LHCN-M2 (cell line): ENCODE measurements at regions not wholly inside any gene's neighbourhood (a gene's known extent, or its start where the extent isn't known, plus 50 kb on each side); places are given as distances from the start of the nearest gene placed in this dataset.

Experiments used
- DNase-seq: peaks from one replicate; pipeline ENCODE4 v3.0.0-alpha.2; 2012; ENCODE audit warnings: low read depth

- no peak for DNase-seq
Measured at GRCh38 chr2:7966032-7966431, 715.8 kb upstream of the ID2 start.

- no peak for DNase-seq
Measured at GRCh38 chr2:7967707-7968405, 714.0 kb upstream of the ID2 start.

- no peak for DNase-seq
Measured at GRCh38 chr2:7969756-7970515, 711.9 kb upstream of the ID2 start.

- DNase-seq, result no peak
Measured at GRCh38 chr2:7971248-7971647, 710.6 kb upstream of the ID2 start.

GRCh38 chr2:7971841-7972240 is 710.0 kb upstream of the ID2 start:
- no peak for DNase-seq

- no peak for DNase-seq
Measured at GRCh38 chr2:7972670-7973069, 709.2 kb upstream of the ID2 start.

GRCh38 chr2:7973801-7974480 is 707.9 kb upstream of the ID2 start:
- DNase-seq, result no peak

GRCh38 chr2:7974936-7975335 is 706.9 kb upstream of the ID2 start:
- no peak for DNase-seq

- no peak for DNase-seq
Measured at GRCh38 chr2:7976206-7976605, 705.6 kb upstream of the ID2 start.

GRCh38 chr2:7977981-7978380 is 703.9 kb upstream of the ID2 start:
- no peak for DNase-seq

- DNase-seq, result no peak
Measured at GRCh38 chr2:7982054-7982453, 699.8 kb upstream of the ID2 start.

GRCh38 chr2:7983451-7983850 is 698.4 kb upstream of the ID2 start:
- DNase-seq, result no peak

GRCh38 chr2:7983912-7984311 is 697.9 kb upstream of the ID2 start:
- no peak for DNase-seq

GRCh38 chr2:7984693-7985353 is 697.0 kb upstream of the ID2 start:
- DNase-seq, result no peak

GRCh38 chr2:7986431-7986830 is 695.4 kb upstream of the ID2 start:
- no peak for DNase-seq

GRCh38 chr2:7987992-7988391 is 693.9 kb upstream of the ID2 start:
- no peak for DNase-seq

- no peak for DNase-seq
Measured at GRCh38 chr2:7988440-7988839, 693.4 kb upstream of the ID2 start.

GRCh38 chr2:7989823-7990222 is 692.0 kb upstream of the ID2 start:
- DNase-seq, result no peak

GRCh38 chr2:7992612-7993602 is 688.9 kb upstream of the ID2 start:
- DNase-seq, result no peak

- no peak for DNase-seq
Measured at GRCh38 chr2:7994397-7994951, 687.4 kb upstream of the ID2 start.

GRCh38 chr2:7997279-7997678 is 684.6 kb upstream of the ID2 start:
- no peak for DNase-seq
